ENCODE measurements at regions not wholly inside any gene's neighbourhood (a gene's known extent, or its start where the extent isn't known, plus 50 kb on each side); places are given as distances from the start of the nearest gene placed in this dataset.

GRCh38 chr5:155983954-155984353 is 343.0 kb upstream of the SGCD start:
- Histone ChIP-seq H3K9ac (ENCODE audit: low read length) (no peak overlapping the region), H3K79me2 (ENCODE audit: low read length) (no peaks in the 10 kb centered on the region), H3K27me3 (replicated peaks; ENCODE audit: insufficient read depth, low read length) (no peaks in the 10 kb centered on the region), H2AFZ (ENCODE audit: low read length) (no peak overlapping the region), H3K9me3 (replicated peaks; ENCODE audit: insufficient read depth, low read length) (no peaks in the 10 kb centered on the region), H3F3A (ENCODE audit: insufficient read depth, low read length) (no peaks in the 10 kb centered on the region), H3K9me2 (replicated peaks; ENCODE audit: insufficient read depth, low read length) (no peaks in the 10 kb centered on the region), H4K20me1 (ENCODE audit: insufficient read depth, low read length) (no peaks in the 10 kb centered on the region), H3K4me2 (ENCODE audit: low read depth, low read length) (no peak overlapping the region), H3K36me3 (replicated peaks; ENCODE audit: insufficient read depth, low read length) (no peaks in the 10 kb centered on the region), H3K4me1 (ENCODE audit: low read length) (no peaks in the 10 kb centered on the region), H3K4me3 (ENCODE audit: low read length) (no peak overlapping the region), H3K27ac (ENCODE audit: low read length) (no peak overlapping the region)
- DNase-seq = no peak
- no peak for TF ChIP-seq EZH2 (optimal IDR thresholded peaks at IDR 0.05; ENCODE audit: low read depth, low read length)
- TF ChIP-seq EZH2phosphoT487 (IDR thresholded peaks at IDR 0.05; ENCODE audit: low read length) = no peak
- TF ChIP-seq, protein P1, sequence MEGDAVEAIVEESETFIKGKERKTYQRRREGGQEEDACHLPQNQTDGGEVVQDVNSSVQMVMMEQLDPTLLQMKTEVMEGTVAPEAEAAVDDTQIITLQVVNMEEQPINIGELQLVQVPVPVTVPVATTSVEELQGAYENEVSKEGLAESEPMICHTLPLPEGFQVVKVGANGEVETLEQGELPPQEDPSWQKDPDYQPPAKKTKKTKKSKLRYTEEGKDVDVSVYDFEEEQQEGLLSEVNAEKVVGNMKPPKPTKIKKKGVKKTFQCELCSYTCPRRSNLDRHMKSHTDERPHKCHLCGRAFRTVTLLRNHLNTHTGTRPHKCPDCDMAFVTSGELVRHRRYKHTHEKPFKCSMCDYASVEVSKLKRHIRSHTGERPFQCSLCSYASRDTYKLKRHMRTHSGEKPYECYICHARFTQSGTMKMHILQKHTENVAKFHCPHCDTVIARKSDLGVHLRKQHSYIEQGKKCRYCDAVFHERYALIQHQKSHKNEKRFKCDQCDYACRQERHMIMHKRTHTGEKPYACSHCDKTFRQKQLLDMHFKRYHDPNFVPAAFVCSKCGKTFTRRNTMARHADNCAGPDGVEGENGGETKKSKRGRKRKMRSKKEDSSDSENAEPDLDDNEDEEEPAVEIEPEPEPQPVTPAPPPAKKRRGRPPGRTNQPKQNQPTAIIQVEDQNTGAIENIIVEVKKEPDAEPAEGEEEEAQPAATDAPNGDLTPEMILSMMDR (IDR thresholded peaks at IDR 0.05; ENCODE audit: low read length) = no peak

DNA sequence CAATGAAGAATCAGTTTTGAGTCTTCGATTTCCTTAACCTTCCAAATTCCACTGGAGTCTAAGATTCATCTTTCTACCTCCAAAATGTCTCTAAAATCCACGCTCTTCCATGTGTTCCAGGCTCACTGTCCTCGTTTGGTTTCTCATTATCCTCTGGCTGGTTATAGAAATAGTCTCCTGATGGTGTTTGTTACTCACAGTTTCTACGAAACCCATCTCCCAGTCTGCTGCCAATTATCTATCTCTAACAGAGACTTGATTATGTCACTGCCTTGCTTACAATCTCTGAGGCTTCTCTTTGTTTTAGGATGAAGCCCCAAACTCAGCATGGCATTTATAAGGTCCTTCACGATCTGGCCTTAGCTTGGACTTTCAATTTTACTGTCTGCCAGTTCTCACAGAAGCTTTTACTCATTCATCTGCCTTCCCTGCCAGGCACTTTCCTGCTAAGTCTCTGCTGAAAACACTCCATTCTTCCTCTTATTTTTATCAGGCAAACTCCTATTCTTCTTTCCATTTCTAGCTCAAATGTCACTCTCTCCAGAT is 339.6 kb upstream of the SGCD start:
- Histone ChIP-seq H3F3A (ENCODE audit: insufficient read depth, low read length) (no peaks in the 10 kb centered on the region), H3K27me3 (replicated peaks; ENCODE audit: insufficient read depth, low read length) (no peaks in the 10 kb centered on the region), H3K9me3 (replicated peaks; ENCODE audit: insufficient read depth, low read length) (no peaks in the 10 kb centered on the region), H3K4me2 (ENCODE audit: low read depth, low read length) (no peak overlapping the region), H3K79me2 (ENCODE audit: low read length) (no peaks in the 10 kb centered on the region), H3K36me3 (replicated peaks; ENCODE audit: insufficient read depth, low read length) (no peaks in the 10 kb centered on the region), H3K27ac (ENCODE audit: low read length) (no peak overlapping the region), H3K4me3 (ENCODE audit: low read length) (no peak overlapping the region), H3K9ac (ENCODE audit: low read length) (no peak overlapping the region), H3K4me1 (ENCODE audit: low read length) (no peaks in the 10 kb centered on the region), H4K20me1 (ENCODE audit: insufficient read depth, low read length) (no peaks in the 10 kb centered on the region), H2AFZ (ENCODE audit: low read length) (no peak overlapping the region), H3K9me2 (replicated peaks; ENCODE audit: insufficient read depth, low read length) (no peaks in the 10 kb centered on the region)
- DNase-seq = no peak
- TF ChIP-seq, protein P1 (IDR thresholded peaks at IDR 0.05; ENCODE audit: low read length) = no peak

GRCh38 chr5:155989879-155990278 is 337.1 kb upstream of the SGCD start:
- no peak for DNase-seq
- H3K27ac ChIP-seq (ENCODE audit: low read length) = no peak overlapping the region
- no peaks in the 10 kb centered on the region for H3K9me2 ChIP-seq (replicated peaks; ENCODE audit: insufficient read depth, low read length)
- no peaks in the 10 kb centered on the region for H3K9me3 ChIP-seq (replicated peaks; ENCODE audit: insufficient read depth, low read length)
- no peaks in the 10 kb centered on the region for H3K4me1 ChIP-seq (ENCODE audit: low read length)
- no peaks in the 10 kb centered on the region for H3K36me3 ChIP-seq (replicated peaks; ENCODE audit: insufficient read depth, low read length)
- no peak overlapping the region for H2AFZ ChIP-seq (ENCODE audit: low read length)
- no peaks in the 10 kb centered on the region for H3K79me2 ChIP-seq (ENCODE audit: low read length)
- H3K4me3 ChIP-seq (ENCODE audit: low read length) = no peak overlapping the region
- H3K27me3 ChIP-seq (replicated peaks; ENCODE audit: insufficient read depth, low read length) = no peaks in the 10 kb centered on the region
- H3K4me2 ChIP-seq (ENCODE audit: low read depth, low read length) = no peak overlapping the region
- no peaks in the 10 kb centered on the region for H3F3A ChIP-seq (ENCODE audit: insufficient read depth, low read length)
- H3K9ac ChIP-seq (ENCODE audit: low read length) = no peak overlapping the region
- no peaks in the 10 kb centered on the region for H4K20me1 ChIP-seq (ENCODE audit: insufficient read depth, low read length)
- no peak for TF ChIP-seq EZH2 (optimal IDR thresholded peaks at IDR 0.05; ENCODE audit: low read depth, low read length)
- TF ChIP-seq, protein P1 (IDR thresholded peaks at IDR 0.05; ENCODE audit: low read length) = no peak
- TF ChIP-seq EZH2phosphoT487 (IDR thresholded peaks at IDR 0.05; ENCODE audit: low read length) = no peak

All from MM.1S (cell line).